ENCODE measurements at regions not wholly inside any gene's neighbourhood (a gene's known extent, or its start where the extent isn't known, plus 50 kb on each side); places are given as distances from the start of the nearest gene placed in this dataset.

DNA sequence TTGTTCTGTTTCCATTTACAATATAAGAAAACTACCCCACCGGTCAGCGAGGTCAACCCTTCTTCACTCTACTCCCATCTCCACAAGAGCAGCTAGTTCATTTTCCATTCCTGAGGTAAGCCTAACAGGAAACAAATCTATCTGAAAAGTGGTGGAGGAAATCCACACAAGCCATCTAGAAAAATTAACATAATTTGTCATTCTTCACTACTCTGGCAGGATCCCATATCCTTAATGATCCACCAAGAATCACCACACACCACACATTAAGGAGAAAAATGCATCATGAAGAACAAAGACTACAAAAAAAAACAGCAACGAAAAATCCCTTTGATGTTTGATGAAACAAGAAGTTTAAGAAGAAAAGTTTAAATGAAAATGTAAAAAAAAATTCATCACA is 1771.0 kb downstream of the EFNA5 start:
- no peak for DNase-seq
- H3K4ac ChIP-seq (ENCODE audit: low read depth, low read length) = no peak overlapping the region
- Mint-ChIP-seq H3K4me1 (peaks cover 5 to 7% of the 10 kb centered on the region in 2 experiments), H3K27me3 (ENCODE audit: low read depth) (no peaks in the 10 kb centered on the region), H3K4me3 (no peak overlapping the region), H3K27ac (0 out of 7 replicates have a peak overlapping the region, but pooled peaks of 1 of the 3 experiments have one; percentile 87), H3K36me3 (ENCODE audit: insufficient read depth in 1 of 3, low read depth in 3 of 3) (no peaks in the 10 kb centered on the region), H3K9me3 (no peaks in the 10 kb centered on the region)
- no peak overlapping the region for H2AK5ac ChIP-seq (ENCODE audit: insufficient read length, low read length)
- H2BK12ac ChIP-seq (ENCODE audit: insufficient read length, low read depth, low read length) = no peak overlapping the region
- H3K27ac ChIP-seq (ENCODE audit: insufficient read length, low read depth, low read length) = no peak overlapping the region
- H3K9ac ChIP-seq (ENCODE audit: extremely low read depth, insufficient read length, low read length) = no peak overlapping the region
- WGBS (ENCODE audit: extremely low coverage, insufficient read length, low lambda C conversion rate) = no CpG with 5 or more reads among the region's 3 CpGs
- H3K27me3 ChIP-seq (ENCODE audit: insufficient read depth, low read length) = no peaks in the 10 kb centered on the region
- no peak overlapping the region for H3K23ac ChIP-seq (ENCODE audit: insufficient read length, low read depth, low read length)
- no peak overlapping the region for H3K56ac ChIP-seq (ENCODE audit: insufficient read length, low read depth, low read length)
- H2BK20ac ChIP-seq (ENCODE audit: low read depth, low read length, poor library complexity, severe bottlenecking) = no peak overlapping the region
- TF ChIP-seq, protein P1, sequence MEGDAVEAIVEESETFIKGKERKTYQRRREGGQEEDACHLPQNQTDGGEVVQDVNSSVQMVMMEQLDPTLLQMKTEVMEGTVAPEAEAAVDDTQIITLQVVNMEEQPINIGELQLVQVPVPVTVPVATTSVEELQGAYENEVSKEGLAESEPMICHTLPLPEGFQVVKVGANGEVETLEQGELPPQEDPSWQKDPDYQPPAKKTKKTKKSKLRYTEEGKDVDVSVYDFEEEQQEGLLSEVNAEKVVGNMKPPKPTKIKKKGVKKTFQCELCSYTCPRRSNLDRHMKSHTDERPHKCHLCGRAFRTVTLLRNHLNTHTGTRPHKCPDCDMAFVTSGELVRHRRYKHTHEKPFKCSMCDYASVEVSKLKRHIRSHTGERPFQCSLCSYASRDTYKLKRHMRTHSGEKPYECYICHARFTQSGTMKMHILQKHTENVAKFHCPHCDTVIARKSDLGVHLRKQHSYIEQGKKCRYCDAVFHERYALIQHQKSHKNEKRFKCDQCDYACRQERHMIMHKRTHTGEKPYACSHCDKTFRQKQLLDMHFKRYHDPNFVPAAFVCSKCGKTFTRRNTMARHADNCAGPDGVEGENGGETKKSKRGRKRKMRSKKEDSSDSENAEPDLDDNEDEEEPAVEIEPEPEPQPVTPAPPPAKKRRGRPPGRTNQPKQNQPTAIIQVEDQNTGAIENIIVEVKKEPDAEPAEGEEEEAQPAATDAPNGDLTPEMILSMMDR (conservative IDR thresholded peaks at IDR 0.05) = no peak
- no peaks in the 10 kb centered on the region for H3K4me1 ChIP-seq (ENCODE audit: insufficient read depth, low read length)
- no peak overlapping the region for H4K8ac ChIP-seq (replicated peaks; ENCODE audit: insufficient read length, low read depth, low read length)
- no peak overlapping the region for H2BK15ac ChIP-seq (ENCODE audit: low read depth, low read length)
- no peak overlapping the region for H3K18ac ChIP-seq (ENCODE audit: insufficient read length, low read depth, low read length)
- no peaks in the 10 kb centered on the region for H4K20me1 ChIP-seq (ENCODE audit: control insufficient read depth, insufficient read depth, insufficient read length)
- no peak overlapping the region for H3K4me2 ChIP-seq (ENCODE audit: insufficient read depth, insufficient read length, low read length)
- H3T11ph ChIP-seq (ENCODE audit: low read length) = no peak overlapping the region
- no peaks in the 10 kb centered on the region for H3K9me3 ChIP-seq (ENCODE audit: control insufficient read depth, low read depth, low read length)
- H2BK5ac ChIP-seq (ENCODE audit: insufficient read length, low read length) = no peak overlapping the region
- H2BK120ac ChIP-seq (ENCODE audit: low read depth, low read length, poor library complexity, severe bottlenecking) = no peak overlapping the region
- no peaks in the 10 kb centered on the region for H3K79me2 ChIP-seq (ENCODE audit: insufficient read depth, low read length)
- H4K91ac ChIP-seq (ENCODE audit: insufficient read length, low read depth, low read length) = no peak overlapping the region
- no peak overlapping the region for H2AFZ ChIP-seq (ENCODE audit: low read length)
- H3K14ac ChIP-seq (ENCODE audit: insufficient read depth, low read length) = no peak overlapping the region
- no peaks in the 10 kb centered on the region for H3K79me1 ChIP-seq (ENCODE audit: insufficient read depth, low read depth, low read length, poor library complexity, severe bottlenecking)
- no peak overlapping the region for H4K5ac ChIP-seq (ENCODE audit: insufficient read length, low read depth, low read length)
- no peaks in the 10 kb centered on the region for H3K23me2 ChIP-seq (ENCODE audit: insufficient read length, low read depth, low read length, poor library complexity, severe bottlenecking)
